ENCODE measurements at regions not wholly inside any gene's neighbourhood (a gene's known extent, or its start where the extent isn't known, plus 50 kb on each side); places are given as distances from the start of the nearest gene placed in this dataset.

- FAIRE-seq = no peak
- BruUV-seq (replicated peaks) = no TSS peak
- intact Hi-C loops (cut with micrococcal nuclease; ENCODE audit: unreplicated experiment) = no loop called here
- no peaks in the 10 kb centered on the region for H3K79me2 ChIP-seq (ENCODE audit: control insufficient read depth, insufficient read depth, low read length)
- ChIA-PET SMC1A (ENCODE audit: uncharacterized antibody, unreplicated experiment) (no interaction called here), RAD21 (ENCODE audit: unreplicated experiment) (no interaction called here), POLR2A (no interaction called here), CTCF (no interaction called here)
- H3K4me1 ChIP-seq (ENCODE audit: control insufficient read depth, insufficient read depth, low read length) = no peaks in the 10 kb centered on the region
- H2AFZ ChIP-seq (ENCODE audit: control insufficient read depth, low read depth, low read length) = no peak overlapping the region
- no peak overlapping the region for H3K4me3 ChIP-seq
- no peaks in the 10 kb centered on the region for H3K27me3 ChIP-seq (replicated peaks in 1 of 2; ENCODE audit: control insufficient read depth in 2 of 2, insufficient read depth in 2 of 2, low read length in 1 of 2)
- H3K9ac ChIP-seq (ENCODE audit: control insufficient read depth, insufficient read depth, low read length) = no peak overlapping the region
- no peak overlapping the region for H3K27ac ChIP-seq (ENCODE audit: control insufficient read depth, insufficient read depth)
- H4K20me1 ChIP-seq (ENCODE audit: control insufficient read depth, insufficient read depth) = no peaks in the 10 kb centered on the region
- no peaks in the 10 kb centered on the region for H3K9me3 ChIP-seq (replicated peaks; ENCODE audit: control insufficient read depth, insufficient read depth, low read length)
- no peak overlapping the region for H3K4me2 ChIP-seq (ENCODE audit: control insufficient read depth, insufficient read depth)
- WGBS (ENCODE audit: insufficient coverage, insufficient replicate concordance, low lambda C conversion rate, missing lambda C conversion rate) = 0% methylated on average over 1 of the region's 1 CpG
- H3K36me3 ChIP-seq (ENCODE audit: control insufficient read depth in 2 of 2, insufficient read depth in 2 of 2, low read length in 1 of 2) = no peaks in the 10 kb centered on the region
- in situ Hi-C loops (cut with MboI) = no loop called here
- ATAC-seq = no peak
- TF ChIP-seq RFX5 (IDR thresholded peaks at IDR 0.05; ENCODE audit: low read depth, low read length) (no peak), SRF (IDR thresholded peaks at IDR 0.05; ENCODE audit: low read depth in 2 of 2, low read length in 2 of 2) (no peak), CBFB (IDR thresholded peaks at IDR 0.05; ENCODE audit: low read depth) (no peak), NR2F1 (conservative IDR thresholded peaks at IDR 0.05) (no peak), NR2C2 (IDR thresholded peaks at IDR 0.05; ENCODE audit: borderline replicate concordance, control insufficient read depth, insufficient read length, low read depth) (no peak), SREBF1 (IDR thresholded peaks at IDR 0.05; ENCODE audit: low read length) (no peak), ZBTB33 (IDR thresholded peaks at IDR 0.05) (no peak), USF1 (IDR thresholded peaks at IDR 0.05; ENCODE audit: borderline replicate concordance, extremely low read length, insufficient read depth, low read depth, low read length) (no peak)
- no peak for DNase-seq (ENCODE audit: low read depth, low spot score)
These were observed 1178.2 kb upstream of the NRXN1 start for GRCh38 chr2:52210161-52210560.
